Activated naive CD4-positive, alpha-beta T cell treated with anti-CD3 and anti-CD28 coated beads, Interleukin-2, amount 50 U/mL, for 72 hours (primary cell): ENCODE measurements at regions not wholly inside any gene's neighbourhood (a gene's known extent, or its start where the extent isn't known, plus 50 kb on each side); places are given as distances from the start of the nearest gene placed in this dataset.
A peak's percentile ranks its signal among the peaks of the same experiment; 100 is the strongest.

Experiments
- ATAC-seq, 2 donors: fragments of 150-1000 bp; cut with Tn5 transposase; 2 replicates each; pipeline ENCODE4 v1.10.0; 2021; ENCODE audit warnings: mild to moderate bottlenecking in 2 of 2, moderate library complexity in 2 of 2
- DNase-seq, 2 donors: peaks; one replicate each; pipeline ENCODE4 v3.0.0; 2021 to 2022; ENCODE audit warnings: low spot score in 2 of 2
- H3K27ac Mint-ChIP-seq, 2 donors: one replicate each; pipeline ENCODE4 v1.8.0; 2022; ENCODE audit warnings: mild to moderate bottlenecking in 2 of 2, mixed read lengths in 2 of 2
- H3K36me3 Mint-ChIP-seq, 2 donors: one replicate each; pipeline ENCODE4 v1.8.0; 2022; ENCODE audit warnings: mixed read lengths in 2 of 2
- H3K9me3 Mint-ChIP-seq, 2 donors: one replicate each; pipeline ENCODE4 v1.8.0; 2022; ENCODE audit warnings: mixed read lengths in 2 of 2

GRCh38 chr14:31953210-31953609 is 123.9 kb upstream of the ARHGAP5 start:
- Mint-ChIP-seq H3K36me3 (no peaks in the 10 kb centered on the region), H3K27ac (no peak overlapping the region)
- no peak for DNase-seq

GRCh38 chr14:31954991-31955390 is 122.1 kb upstream of the ARHGAP5 start:
- ATAC-seq (peak in 1 of 2 donors; percentile 37), DNase-seq (no peak)
- H3K27ac Mint-ChIP-seq = no peak overlapping the region
- H3K36me3 Mint-ChIP-seq = no peaks in the 10 kb centered on the region
- H3K9me3 Mint-ChIP-seq = peaks cover 0 to under 1% of the 10 kb centered on the region in 2 donors

More at GRCh38 chr14:31953210-31953609, 123.9 kb upstream of the ARHGAP5 start:
- ATAC-seq = no peak
- H3K9me3 Mint-ChIP-seq = peaks cover 0 to 3% of the 10 kb centered on the region in 2 donors

GRCh38 chr14:31955936-31956579 is 121.0 kb upstream of the ARHGAP5 start:
- DNase-seq = no peak
- peak in 1 of 2 donors; percentile 26 for ATAC-seq
- Mint-ChIP-seq H3K9me3 (peaks cover 5 to 9% of the 10 kb centered on the region in 2 donors), H3K27ac (no peak overlapping the region), H3K36me3 (peaks cover 6 to 7% of the 10 kb centered on the region in 2 donors)

DNA sequence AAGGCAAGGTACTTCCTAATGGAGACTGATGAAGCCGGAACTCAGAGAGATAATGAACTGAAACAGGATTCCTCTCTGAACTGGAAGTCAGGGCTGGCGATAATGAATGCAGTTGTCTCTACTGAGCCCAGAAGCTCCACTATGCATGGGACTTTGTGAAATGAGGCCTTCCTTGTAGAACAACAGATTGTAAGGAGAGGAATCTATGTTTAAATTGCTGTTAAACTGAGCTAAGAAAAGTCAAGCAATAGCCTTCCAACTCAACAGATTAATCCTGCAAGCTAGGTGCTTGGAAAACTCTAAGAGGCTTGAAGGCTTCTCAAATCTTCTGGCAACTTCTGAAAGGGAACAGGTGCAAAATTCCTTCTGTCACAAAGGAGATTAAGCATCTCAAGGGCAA is 119.5 kb upstream of the ARHGAP5 start:
- no peak for DNase-seq
- Mint-ChIP-seq H3K9me3 (peaks cover 5 to 9% of the 10 kb centered on the region in 2 donors), H3K27ac (no peak overlapping the region), H3K36me3 (peaks cover 6 to 7% of the 10 kb centered on the region in 2 donors)
- no peak for ATAC-seq

DNA sequence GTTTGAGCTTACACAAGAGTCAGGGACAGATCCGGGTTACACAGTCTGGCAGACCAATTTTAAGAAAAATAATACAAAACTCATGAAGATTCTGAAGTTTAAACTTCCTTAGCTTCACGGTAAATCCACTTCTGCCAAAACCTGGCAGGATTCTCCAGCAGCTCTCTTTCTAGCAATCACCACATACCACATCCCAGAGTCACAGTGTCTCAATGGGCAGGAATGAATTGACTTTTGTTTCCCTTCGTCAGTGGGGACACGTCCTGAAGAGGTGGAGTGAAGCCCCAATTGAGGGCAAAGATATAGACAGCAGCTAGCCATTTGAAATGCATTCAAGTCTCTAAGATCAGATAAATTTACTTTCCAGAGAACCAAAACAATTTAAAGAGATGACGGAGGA is 117.1 kb upstream of the ARHGAP5 start:
- no peak for DNase-seq
- Mint-ChIP-seq H3K27ac (no peak overlapping the region), H3K9me3 (peaks cover 5 to 9% of the 10 kb centered on the region in 2 donors), H3K36me3 (peaks cover 6 to 7% of the 10 kb centered on the region in 2 donors)
- ATAC-seq = no peak

DNA sequence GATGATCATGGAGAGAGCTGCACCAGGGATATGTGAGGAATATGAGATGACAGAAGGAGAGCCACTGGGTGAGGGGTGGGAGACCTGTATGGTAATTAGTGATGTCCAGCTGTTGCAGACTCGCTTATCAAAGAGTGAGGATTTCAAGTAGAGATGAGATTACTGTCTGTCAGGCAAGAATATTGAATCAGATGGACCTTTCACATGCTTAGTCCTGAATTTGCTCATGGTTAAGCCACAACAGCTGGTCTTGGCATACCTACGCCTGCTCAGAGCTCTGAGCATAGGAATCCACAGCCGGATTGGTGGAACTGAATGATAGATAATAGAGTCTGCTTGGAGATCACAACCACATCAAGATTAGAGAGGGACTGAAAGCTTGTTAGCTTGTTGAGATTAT is 115.2 kb upstream of the ARHGAP5 start:
- Mint-ChIP-seq H3K27ac (no peak overlapping the region), H3K9me3 (peaks cover 5 to 9% of the 10 kb centered on the region in 2 donors), H3K36me3 (peaks cover 6 to 7% of the 10 kb centered on the region in 2 donors)
- no peak for DNase-seq
- ATAC-seq = no peak

GRCh38 chr14:31962920-31963319 is 114.2 kb upstream of the ARHGAP5 start:
- Mint-ChIP-seq H3K9me3 (peaks cover 5 to 9% of the 10 kb centered on the region in 2 donors), H3K36me3 (peaks cover 6 to 7% of the 10 kb centered on the region in 2 donors), H3K27ac (no peak overlapping the region)
- ATAC-seq (no peak), DNase-seq (no peak)

DNA sequence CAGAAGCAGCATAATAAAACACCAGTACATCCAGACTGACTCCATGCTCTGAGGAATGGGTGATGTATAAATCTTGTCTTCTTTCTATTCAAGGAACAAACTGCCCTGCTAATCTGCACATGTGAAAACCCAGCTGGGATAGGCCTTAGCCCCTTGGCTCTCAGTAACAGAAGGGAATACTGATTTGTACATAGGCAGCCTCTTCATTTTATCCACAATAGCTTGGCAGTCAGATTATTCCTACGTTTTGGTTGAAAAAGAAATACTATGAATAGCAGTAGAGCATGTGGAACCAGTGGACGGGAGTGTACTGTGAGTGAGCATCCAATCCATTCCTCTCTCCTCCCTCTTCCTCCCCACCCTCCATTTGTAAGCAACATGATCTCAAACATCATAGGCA is 113.5 kb upstream of the ARHGAP5 start:
- Mint-ChIP-seq H3K27ac (no peak overlapping the region), H3K9me3 (peaks cover 5 to 9% of the 10 kb centered on the region in 2 donors), H3K36me3 (peaks cover 6 to 7% of the 10 kb centered on the region in 2 donors)
- ATAC-seq (no peak), DNase-seq (no peak)

DNA sequence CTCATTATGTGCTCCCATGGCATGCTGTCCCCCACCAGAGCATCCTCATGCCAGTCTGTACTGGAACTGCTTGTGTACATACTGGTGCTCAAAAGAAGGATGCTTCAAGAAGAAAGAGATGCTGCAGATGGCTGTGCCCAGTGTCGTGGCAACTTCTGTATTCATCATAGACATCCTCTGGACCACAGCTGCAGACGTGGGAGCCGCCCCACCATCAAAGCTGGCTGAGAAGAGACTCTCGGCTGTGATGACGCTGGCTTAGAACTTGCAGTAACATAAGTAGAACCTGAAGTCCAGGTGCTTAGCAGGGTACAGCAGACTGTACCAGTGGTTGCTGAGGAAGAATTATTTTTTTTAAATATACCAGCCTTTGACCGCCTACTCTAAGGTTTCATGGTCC is 112.6 kb upstream of the ARHGAP5 start:
- Mint-ChIP-seq H3K9me3 (peaks cover 5 to 9% of the 10 kb centered on the region in 2 donors), H3K27ac (no peak overlapping the region), H3K36me3 (peaks cover 6 to 7% of the 10 kb centered on the region in 2 donors)
- no peak for DNase-seq
- no peak for ATAC-seq

DNA sequence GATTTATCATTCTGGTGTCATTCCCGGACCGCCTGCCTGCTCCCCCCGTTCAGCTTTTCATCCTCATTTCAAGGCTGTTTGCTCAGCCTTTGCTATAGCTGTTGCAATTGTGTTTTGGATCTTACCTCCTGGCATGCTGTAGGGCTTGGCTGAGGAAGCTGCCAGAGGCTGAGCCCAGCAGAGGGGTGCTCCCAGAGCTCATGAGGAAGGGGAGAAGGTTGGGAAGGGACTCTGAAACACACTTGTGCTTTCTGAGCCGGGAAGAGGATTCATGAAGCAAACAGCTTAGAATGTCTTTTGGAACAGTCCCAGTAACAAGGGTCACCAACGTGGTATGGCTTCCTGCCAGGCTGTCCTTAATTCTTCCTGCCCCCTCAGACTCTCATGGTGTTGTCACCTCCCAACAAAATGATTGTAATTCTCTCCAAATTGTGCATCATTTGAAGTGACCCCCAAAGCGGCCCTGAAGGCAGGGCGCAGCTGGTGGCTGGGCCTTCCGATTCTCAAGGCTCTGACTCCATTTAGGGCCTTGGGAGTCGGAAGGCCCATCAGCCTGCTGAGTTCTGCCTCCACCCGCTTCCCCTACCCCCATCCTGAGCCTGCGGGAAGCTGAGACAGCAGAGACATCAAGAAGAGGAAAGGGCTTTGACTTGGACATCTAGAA is 111.9 kb upstream of the ARHGAP5 start:
- peaks cover 5 to 6% of the 10 kb centered on the region in 2 donors for H3K36me3 Mint-ChIP-seq
- H3K9me3 Mint-ChIP-seq = peaks cover 5 to 6% of the 10 kb centered on the region in 2 donors
- ATAC-seq (no peak), DNase-seq (no peak)
- H3K27ac Mint-ChIP-seq = no peak overlapping the region

DNA sequence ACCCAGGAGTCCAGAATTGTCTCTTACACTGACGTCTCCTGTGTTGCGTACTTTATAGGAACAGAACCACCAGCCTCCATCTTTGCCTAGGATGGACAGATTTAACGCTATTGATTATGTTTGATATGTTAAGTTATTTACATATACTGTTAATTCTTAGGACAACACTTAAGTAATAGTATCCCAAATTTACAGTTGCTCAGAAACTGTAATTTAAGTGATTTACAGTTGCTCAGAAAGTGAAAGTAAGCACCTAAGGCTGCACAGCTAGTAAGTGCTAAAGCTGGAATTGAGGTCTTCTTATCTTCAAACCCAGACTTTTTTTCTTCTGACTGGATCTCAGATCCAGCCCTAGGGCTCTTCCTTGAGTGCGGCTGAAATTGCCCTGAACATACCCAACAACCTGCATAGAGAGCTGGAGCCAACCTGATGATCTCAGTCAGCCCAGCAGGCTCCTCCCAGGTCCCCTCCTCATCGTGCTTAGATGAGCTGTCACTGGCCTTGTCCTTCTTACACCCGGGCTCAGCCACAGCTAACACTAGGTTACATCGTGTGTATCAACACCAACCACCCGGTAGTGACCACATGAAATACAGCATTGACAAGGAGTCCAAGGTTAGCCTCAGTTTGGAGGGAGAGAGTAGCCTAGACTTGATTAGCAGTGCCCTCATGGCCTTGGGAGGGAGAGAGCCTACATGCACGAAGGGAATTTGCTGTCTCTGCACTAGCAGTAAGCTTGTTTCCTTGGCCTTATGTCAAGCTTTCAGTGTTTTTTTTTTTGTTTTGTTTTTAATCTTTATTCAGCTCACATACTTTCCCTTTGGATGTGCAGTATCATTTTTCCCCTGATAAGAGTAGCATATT is 111.1 kb upstream of the ARHGAP5 start:
- DNase-seq (no peak), ATAC-seq (peak in 1 of 2 donors; percentile 75)
- H3K27ac Mint-ChIP-seq = peak overlapping the region in 1 of 2 donors; percentile 22
- H3K9me3 Mint-ChIP-seq = no peaks in the 10 kb centered on the region
- no peaks in the 10 kb centered on the region for H3K36me3 Mint-ChIP-seq

DNA sequence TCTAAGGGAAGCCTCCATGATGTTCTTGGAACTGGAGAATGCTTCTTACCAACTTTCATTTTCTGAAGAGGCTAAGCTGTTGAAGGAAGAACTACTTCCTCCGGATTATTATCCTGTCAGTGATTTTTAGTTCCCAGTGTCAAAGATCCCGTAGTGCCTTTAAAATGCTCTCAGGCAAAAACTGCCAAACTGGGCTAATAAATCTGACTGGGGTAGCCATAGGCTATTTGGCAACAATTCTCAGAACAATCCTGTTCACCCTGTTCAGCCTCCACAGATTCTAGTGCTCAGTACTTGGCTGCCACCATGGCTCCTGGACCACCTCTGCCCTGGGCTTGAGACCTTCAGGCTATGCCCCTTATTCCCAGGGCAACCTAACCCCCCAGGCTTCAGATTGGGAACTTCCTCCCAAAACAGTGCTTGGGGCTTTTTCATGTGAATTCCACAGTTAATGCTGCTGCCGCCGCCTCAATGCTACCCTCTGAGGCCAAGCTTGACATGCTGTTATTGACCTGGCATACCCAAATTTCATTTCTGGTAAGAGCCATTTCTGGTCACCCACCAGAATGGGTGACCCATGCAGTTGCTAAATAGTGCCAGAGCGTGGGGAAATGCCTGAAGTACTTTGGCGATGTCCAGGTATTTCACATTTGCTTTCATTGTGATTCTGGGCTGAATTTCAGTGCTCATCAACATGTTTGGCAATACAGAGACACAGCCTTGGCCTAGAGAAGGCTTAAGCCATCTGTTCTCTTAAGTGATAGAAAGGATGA is 110.0 kb upstream of the ARHGAP5 start:
- Mint-ChIP-seq H3K9me3 (no peaks in the 10 kb centered on the region), H3K27ac (no peak overlapping the region), H3K36me3 (no peaks in the 10 kb centered on the region)
- no peak for ATAC-seq
- DNase-seq = no peak

- no peak overlapping the region for H3K27ac Mint-ChIP-seq
- no peaks in the 10 kb centered on the region for H3K9me3 Mint-ChIP-seq
- ATAC-seq (no peak), DNase-seq (no peak)
- no peaks in the 10 kb centered on the region for H3K36me3 Mint-ChIP-seq
Observed at GRCh38 chr14:31967669-31967975, 109.5 kb upstream of the ARHGAP5 start.

GRCh38 chr14:31968107-31968810 is 108.8 kb upstream of the ARHGAP5 start:
- no peak for ATAC-seq
- H3K27ac Mint-ChIP-seq = no peak overlapping the region
- no peaks in the 10 kb centered on the region for H3K36me3 Mint-ChIP-seq
- no peak for DNase-seq
- no peaks in the 10 kb centered on the region for H3K9me3 Mint-ChIP-seq

DNA sequence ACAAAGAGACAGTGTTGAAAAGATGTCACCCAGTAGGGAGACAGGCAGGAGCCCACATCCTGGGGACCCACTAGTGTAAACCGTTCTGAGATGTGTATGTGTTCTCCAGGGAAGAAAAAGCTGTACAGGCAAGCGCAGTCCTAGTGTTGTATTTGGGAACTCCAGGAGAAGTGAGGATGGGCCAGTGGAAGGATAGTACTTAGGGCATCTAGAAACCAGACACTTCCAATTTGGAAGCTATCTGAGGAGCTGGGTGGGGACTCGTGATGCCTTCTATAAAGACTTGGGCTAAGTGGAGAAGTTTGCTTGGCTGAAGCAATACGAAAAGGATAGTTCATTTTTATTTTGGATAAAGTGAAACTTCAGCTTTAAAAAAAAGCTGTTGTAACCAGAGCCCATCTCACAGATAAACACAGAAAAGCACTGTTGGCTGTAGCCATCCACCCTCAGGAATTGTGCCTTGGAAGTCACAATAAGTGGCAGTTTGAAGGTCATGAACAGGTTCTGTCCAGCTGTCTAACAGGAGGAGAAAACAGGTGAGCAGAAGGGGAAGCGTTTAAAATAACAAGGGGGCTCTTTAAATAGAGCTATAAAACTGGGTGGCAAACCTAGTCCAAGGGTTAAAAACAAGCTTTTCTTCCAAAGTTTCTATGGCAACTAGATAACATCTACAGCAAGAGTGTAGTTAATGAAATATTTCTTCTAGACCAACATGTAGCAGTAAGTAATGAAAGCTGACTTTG is 108.0 kb upstream of the ARHGAP5 start:
- peaks cover 0 to 3% of the 10 kb centered on the region in 2 donors for H3K9me3 Mint-ChIP-seq
- ATAC-seq (no peak), DNase-seq (no peak)
- no peaks in the 10 kb centered on the region for H3K36me3 Mint-ChIP-seq
- H3K27ac Mint-ChIP-seq = no peak overlapping the region
